Uterus (tissue), 3 donors: ENCODE measurements at regions not wholly inside any gene's neighbourhood (a gene's known extent, or its start where the extent isn't known, plus 50 kb on each side); places are given as distances from the start of the nearest gene placed in this dataset.

Source experiments
- DNase-seq, 2 donors: peaks; one replicate each; pipeline ENCODE4 v3.0.0-alpha.2; 2019 to 2020
- H3K27ac ChIP-seq, 2 donors: fragments of 200-600 bp; sonication (generic); 1 replicate in 1 of 2; 2 replicates in 1 of 2; pipeline ENCODE4 v1.5.1; 2016 to 2018
- H3K27me3 ChIP-seq, 2 donors: fragments of 200-600 bp; sonication (generic); one replicate each; pipeline ENCODE4 v1.5.1; 2018 to 2019; ENCODE audit warnings: control low read depth in 1 of 2
- H3K36me3 ChIP-seq, 2 donors: fragments of 200-600 bp; sonication (generic); one replicate each; pipeline ENCODE4 v1.5.1; 2019; ENCODE audit warnings: control low read depth in 1 of 2
- H3K4me1 ChIP-seq, 2 donors: fragments of 200-600 bp; sonication (generic); one replicate each; pipeline ENCODE4 v1.5.1; 2018 to 2019; ENCODE audit warnings: control low read depth in 1 of 2
- H3K4me3 ChIP-seq, 2 donors: fragments of 200-600 bp; sonication (generic); 1 replicate in 1 of 2; 2 replicates in 1 of 2; pipeline ENCODE4 v1.5.1; 2018 to 2019; ENCODE audit warnings: mild to moderate bottlenecking in 1 of 2
- H3K9me3 ChIP-seq, 2 donors: fragments of 200-600 bp; sonication (generic); one replicate each; pipeline ENCODE4 v1.5.1; 2019; ENCODE audit warnings: control low read depth in 1 of 2
- CTCF ChIP-seq, 4 experiments: fragments of 200-600 bp in 2 of 4; fragments of 450-650 bp in 2 of 4; sonication (generic) in 2 of 4; IDR thresholded peaks; one replicate each; pipeline ENCODE4 v1.5.1; 2016 to 2019; ENCODE audit warnings: antibody characterized with exemption in 4 of 4, mild to moderate bottlenecking in 2 of 4, moderate library complexity in 1 of 4
- POLR2A ChIP-seq, 2 donors: fragments of 450-650 bp; IDR thresholded peaks; one replicate each; pipeline ENCODE4 v1.6.1; 2016; ENCODE audit warnings: antibody characterized with exemption in 2 of 2, mild to moderate bottlenecking in 1 of 2, moderate library complexity in 1 of 2
- intact Hi-C: fragments of 100-400 bp; cut with DNase I; formaldehyde crosslinking; loops from one replicate; pipeline ENCODE4 v1.15.1; 2023; ENCODE audit warnings: low total_unique reads
- donor health status: DM: yes; HTN: yes; CAD: no.

GRCh38 chr16:86126891-86127290 lies 227.9 kb downstream of the IRF8 start:
- H3K36me3 ChIP-seq, result no peaks in the 10 kb centered on the region
- no peaks in the 10 kb centered on the region for H3K4me1 ChIP-seq
- TF ChIP-seq POLR2A (IDR thresholded peaks at IDR 0.05) (no peak), CTCF (IDR thresholded peaks at IDR 0.05) (no peak)
- H3K4me3 ChIP-seq, result no peak overlapping the region
- no peak for DNase-seq
- no peaks in the 10 kb centered on the region for H3K27me3 ChIP-seq
- no peaks in the 10 kb centered on the region for H3K9me3 ChIP-seq
- no peak overlapping the region for H3K27ac ChIP-seq
- intact Hi-C loops, result no loop called here

- intact Hi-C loops, result no loop called here
- H3K4me3 ChIP-seq, result no peak overlapping the region
- DNase-seq, result no peak
- H3K36me3 ChIP-seq, result no peaks in the 10 kb centered on the region
- no peaks in the 10 kb centered on the region for H3K27me3 ChIP-seq
- no peak overlapping the region for H3K27ac ChIP-seq
- TF ChIP-seq POLR2A (IDR thresholded peaks at IDR 0.05), result no peak
- TF ChIP-seq CTCF (IDR thresholded peaks at IDR 0.05), result no peak
- H3K4me1 ChIP-seq, result no peaks in the 10 kb centered on the region
- H3K9me3 ChIP-seq, result no peaks in the 10 kb centered on the region
Measured at GRCh38 chr16:86127366-86127765, 228.4 kb downstream of the IRF8 start.

GRCh38 chr16:86128246-86128645 lies 229.3 kb downstream of the IRF8 start:
- Histone ChIP-seq H3K27ac (no peak overlapping the region), H3K36me3 (no peaks in the 10 kb centered on the region), H3K4me1 (no peaks in the 10 kb centered on the region), H3K27me3 (no peaks in the 10 kb centered on the region), H3K9me3 (no peaks in the 10 kb centered on the region), H3K4me3 (no peak overlapping the region)
- DNase-seq, result no peak
- TF ChIP-seq CTCF (IDR thresholded peaks at IDR 0.05), result no peak
- no peak for TF ChIP-seq POLR2A (IDR thresholded peaks at IDR 0.05)
- intact Hi-C loops, result no loop called here

- no peak overlapping the region for H3K4me3 ChIP-seq
- H3K9me3 ChIP-seq, result no peaks in the 10 kb centered on the region
- H3K4me1 ChIP-seq, result no peaks in the 10 kb centered on the region
- no peaks in the 10 kb centered on the region for H3K27me3 ChIP-seq
- DNase-seq, result no peak
- no peaks in the 10 kb centered on the region for H3K36me3 ChIP-seq
- no peak overlapping the region for H3K27ac ChIP-seq
- no peak for TF ChIP-seq CTCF (IDR thresholded peaks at IDR 0.05)
- no peak for TF ChIP-seq POLR2A (IDR thresholded peaks at IDR 0.05)
- intact Hi-C loops, result no loop called here
Measured at GRCh38 chr16:86129541-86129940, 230.6 kb downstream of the IRF8 start.

- H3K27me3 ChIP-seq, result no peaks in the 10 kb centered on the region
- no peak for DNase-seq
- H3K36me3 ChIP-seq, result no peaks in the 10 kb centered on the region
- TF ChIP-seq POLR2A (IDR thresholded peaks at IDR 0.05) (no peak), CTCF (IDR thresholded peaks at IDR 0.05) (no peak)
- H3K4me3 ChIP-seq, result no peak overlapping the region
- H3K4me1 ChIP-seq, result no peaks in the 10 kb centered on the region
- intact Hi-C loops, result no loop called here
- no peaks in the 10 kb centered on the region for H3K9me3 ChIP-seq
- no peak overlapping the region for H3K27ac ChIP-seq
Measured at GRCh38 chr16:86133377-86133776, 234.4 kb downstream of the IRF8 start.
